Progenitor cell of endocrine pancreas (in vitro differentiated cells): ENCODE measurements at regions not wholly inside any gene's neighbourhood (a gene's known extent, or its start where the extent isn't known, plus 50 kb on each side); places are given as distances from the start of the nearest gene placed in this dataset.

Experiments used
- DNase-seq: peaks from one replicate; pipeline ENCODE4 v3.0.0; 2021; ENCODE audit warnings: low spot score; ENCODE audit not compliant: unreplicated experiment
- H3K27ac Mint-ChIP-seq: 2 replicates; pipeline ENCODE4 v1.8.0; 2021; ENCODE audit warnings: mild to moderate bottlenecking, moderate library complexity, mixed read lengths
- H3K27me3 Mint-ChIP-seq: 2 replicates; pipeline ENCODE4 v1.8.0; 2021; ENCODE audit warnings: mixed read lengths
- H3K36me3 Mint-ChIP-seq: 2 replicates; pipeline ENCODE4 v1.8.0; 2022; ENCODE audit warnings: mixed read lengths; ENCODE audit not compliant: insufficient read depth
- H3K4me1 Mint-ChIP-seq: 2 replicates; pipeline ENCODE4 v1.8.0; 2021; ENCODE audit warnings: low read depth, mixed read lengths
- H3K4me3 Mint-ChIP-seq: 2 replicates; pipeline ENCODE4 v1.8.0; 2021; ENCODE audit warnings: low read depth, mild to moderate bottlenecking, moderate library complexity, mixed read lengths
- H3K9me3 Mint-ChIP-seq: 2 replicates; pipeline ENCODE4 v1.8.0; 2021; ENCODE audit warnings: low read depth, mixed read lengths
- CTCF ChIP-seq: fragments of 200-600 bp; sonication (generic); IDR thresholded peaks from one replicate; pipeline ENCODE4 v1.5.0; 2021; ENCODE audit warnings: antibody characterized with exemption, mild to moderate bottlenecking; ENCODE audit not compliant: unreplicated experiment

- Mint-ChIP-seq H3K27ac (peak overlapping the region; percentile 97), H3K36me3 (no peaks in the 10 kb centered on the region), H3K27me3 (no peaks in the 10 kb centered on the region), H3K9me3 (no peaks in the 10 kb centered on the region), H3K4me1 (peaks cover 19% of the 10 kb centered on the region), H3K4me3 (no peak overlapping the region)
- no peak for TF ChIP-seq CTCF
- DNase-seq: no peak
Measured at GRCh38 chr1:228963795-228964177, 228.5 kb downstream of the RHOU start.

GRCh38 chr1:228964178-228965089 lies 229.2 kb downstream of the RHOU start:
- H3K27ac Mint-ChIP-seq: peak overlapping the region; percentile 97
- H3K4me1 Mint-ChIP-seq: peaks cover 14% of the 10 kb centered on the region
- no peak for TF ChIP-seq CTCF
- H3K36me3 Mint-ChIP-seq: no peaks in the 10 kb centered on the region
- H3K27me3 Mint-ChIP-seq: no peaks in the 10 kb centered on the region
- no peak for DNase-seq
- no peaks in the 10 kb centered on the region for H3K9me3 Mint-ChIP-seq
- no peak overlapping the region for H3K4me3 Mint-ChIP-seq

GRCh38 chr1:228968891-228969606 lies 233.8 kb downstream of the RHOU start:
- peak overlapping the region; percentile 66 for H3K27ac Mint-ChIP-seq
- no peak for DNase-seq
- no peak overlapping the region for H3K4me3 Mint-ChIP-seq
- no peaks in the 10 kb centered on the region for H3K36me3 Mint-ChIP-seq
- peaks cover 5% of the 10 kb centered on the region for H3K27me3 Mint-ChIP-seq
- peaks cover 11% of the 10 kb centered on the region for H3K4me1 Mint-ChIP-seq
- no peaks in the 10 kb centered on the region for H3K9me3 Mint-ChIP-seq
- no peak for TF ChIP-seq CTCF

GRCh38 chr1:228969953-228970800 lies 234.9 kb downstream of the RHOU start:
- no peak overlapping the region for H3K27ac Mint-ChIP-seq
- peaks cover 8% of the 10 kb centered on the region for H3K27me3 Mint-ChIP-seq
- no peaks in the 10 kb centered on the region for H3K36me3 Mint-ChIP-seq
- DNase-seq: no peak
- H3K4me3 Mint-ChIP-seq: no peak overlapping the region
- peaks cover 3% of the 10 kb centered on the region for H3K4me1 Mint-ChIP-seq
- no peaks in the 10 kb centered on the region for H3K9me3 Mint-ChIP-seq
- no peak for TF ChIP-seq CTCF

GRCh38 chr1:228972576-228972975 lies 237.3 kb downstream of the RHOU start:
- no peaks in the 10 kb centered on the region for H3K36me3 Mint-ChIP-seq
- H3K27me3 Mint-ChIP-seq: peaks cover 8% of the 10 kb centered on the region
- no peak for DNase-seq
- TF ChIP-seq CTCF: no peak
- no peaks in the 10 kb centered on the region for H3K9me3 Mint-ChIP-seq
- H3K27ac Mint-ChIP-seq: no peak overlapping the region
- H3K4me3 Mint-ChIP-seq: no peak overlapping the region
- H3K4me1 Mint-ChIP-seq: peaks cover 3% of the 10 kb centered on the region
